GM19438 (cell line): ENCODE measurements at regions not wholly inside any gene's neighbourhood (a gene's known extent, or its start where the extent isn't known, plus 50 kb on each side); places are given as distances from the start of the nearest gene placed in this dataset.
A peak's percentile ranks its signal among the peaks of the same experiment; 100 is the strongest.

Experiments used
- ATAC-seq: cut with Tn5 transposase; IDR thresholded peaks from one replicate; pipeline ENCODE4 v1.9.1; 2021; ENCODE audit warnings: low read depth; ENCODE audit not compliant: unreplicated experiment

DNA sequence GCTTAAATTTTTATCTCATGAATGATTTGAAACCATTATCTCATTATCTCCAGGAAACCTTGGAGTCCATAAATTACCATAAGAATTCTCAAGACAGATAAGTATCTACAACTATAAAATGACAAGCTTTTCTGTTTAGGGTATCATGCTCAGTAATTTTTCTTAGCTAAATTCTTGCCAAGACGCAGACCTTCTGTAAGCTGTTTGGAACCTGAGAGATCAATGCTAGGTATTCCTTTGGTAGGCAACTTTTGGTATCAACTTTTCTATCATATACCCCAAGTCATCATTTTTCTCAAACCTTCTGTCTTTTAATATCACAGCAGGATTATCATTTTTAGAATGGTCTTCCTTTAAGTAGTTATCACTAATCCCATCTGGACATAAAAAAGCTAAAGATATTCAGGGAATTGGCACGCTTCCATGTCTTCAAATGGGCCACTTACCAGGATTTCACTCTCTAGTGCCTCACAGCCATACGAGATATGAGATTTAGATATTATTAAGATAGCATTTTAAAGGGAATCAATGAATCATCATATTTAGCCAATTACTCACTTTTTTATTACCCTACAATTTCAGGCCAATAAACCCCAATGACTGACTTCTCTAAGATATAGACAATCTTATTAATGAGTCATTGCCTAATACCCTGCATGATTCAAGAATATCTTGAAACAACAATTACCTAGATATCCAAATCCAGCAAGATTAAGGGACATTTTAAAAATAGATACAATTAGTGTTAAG lies 544.1 kb downstream of the HTR7 start:
- no peak for ATAC-seq

DNA sequence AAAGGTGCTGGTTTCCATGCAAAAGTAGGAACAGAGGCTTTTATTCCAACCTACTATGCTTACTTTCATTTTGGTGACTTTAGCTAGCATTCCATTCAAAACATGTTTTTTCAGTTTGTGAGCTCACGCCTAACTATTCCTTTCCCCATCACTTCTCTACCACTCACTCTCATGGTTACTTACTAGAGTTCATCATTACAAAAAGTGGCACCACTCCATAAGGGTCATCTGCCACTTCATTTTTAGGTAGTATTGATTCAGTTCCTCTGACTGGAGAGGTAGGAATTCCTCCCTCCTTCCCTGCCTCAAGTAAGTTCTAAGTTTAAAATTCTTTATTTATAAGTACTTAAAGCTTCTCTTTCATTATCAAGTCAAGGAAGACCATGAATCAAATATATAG lies 543.1 kb downstream of the HTR7 start:
- ATAC-seq: no peak

DNA sequence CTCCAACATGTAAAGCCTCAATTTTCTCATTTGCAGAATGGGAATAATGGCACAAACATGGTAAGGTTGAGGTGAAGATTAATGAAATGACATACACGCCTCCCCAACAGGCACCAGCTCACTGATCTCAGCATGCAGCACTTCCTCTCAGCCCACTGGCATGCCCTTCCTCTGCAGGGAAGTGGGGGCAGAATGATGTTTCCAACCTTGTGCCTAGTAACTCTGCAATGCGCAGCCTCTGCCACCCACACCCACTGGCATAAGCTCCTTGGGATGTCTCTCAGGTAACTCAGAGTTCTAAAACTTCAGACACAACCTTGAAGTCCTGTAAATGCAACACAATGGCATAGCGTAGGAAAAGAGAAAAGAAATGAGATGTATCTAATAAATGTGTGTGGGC lies 540.7 kb downstream of the HTR7 start:
- no peak for ATAC-seq

DNA sequence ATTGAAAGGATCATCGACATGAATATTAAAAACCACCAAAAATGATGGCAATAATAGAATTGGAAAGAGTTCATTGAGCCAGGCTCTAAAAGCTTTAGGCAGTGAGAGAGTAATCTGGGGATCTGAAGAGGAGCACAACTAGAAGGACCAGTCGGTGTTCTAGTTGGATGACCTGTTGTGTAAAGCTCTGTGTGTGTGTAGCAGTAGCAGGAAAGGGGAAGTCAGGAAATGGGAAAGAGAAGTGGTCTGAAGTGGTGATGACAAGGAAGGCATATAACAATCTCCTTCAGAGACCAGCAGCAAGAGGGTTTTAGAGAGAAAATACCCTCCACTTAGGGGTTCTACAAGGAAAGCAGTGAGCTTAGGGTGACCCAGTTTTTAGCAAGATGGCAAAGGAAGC lies 539.2 kb downstream of the HTR7 start:
- ATAC-seq: no peak

DNA sequence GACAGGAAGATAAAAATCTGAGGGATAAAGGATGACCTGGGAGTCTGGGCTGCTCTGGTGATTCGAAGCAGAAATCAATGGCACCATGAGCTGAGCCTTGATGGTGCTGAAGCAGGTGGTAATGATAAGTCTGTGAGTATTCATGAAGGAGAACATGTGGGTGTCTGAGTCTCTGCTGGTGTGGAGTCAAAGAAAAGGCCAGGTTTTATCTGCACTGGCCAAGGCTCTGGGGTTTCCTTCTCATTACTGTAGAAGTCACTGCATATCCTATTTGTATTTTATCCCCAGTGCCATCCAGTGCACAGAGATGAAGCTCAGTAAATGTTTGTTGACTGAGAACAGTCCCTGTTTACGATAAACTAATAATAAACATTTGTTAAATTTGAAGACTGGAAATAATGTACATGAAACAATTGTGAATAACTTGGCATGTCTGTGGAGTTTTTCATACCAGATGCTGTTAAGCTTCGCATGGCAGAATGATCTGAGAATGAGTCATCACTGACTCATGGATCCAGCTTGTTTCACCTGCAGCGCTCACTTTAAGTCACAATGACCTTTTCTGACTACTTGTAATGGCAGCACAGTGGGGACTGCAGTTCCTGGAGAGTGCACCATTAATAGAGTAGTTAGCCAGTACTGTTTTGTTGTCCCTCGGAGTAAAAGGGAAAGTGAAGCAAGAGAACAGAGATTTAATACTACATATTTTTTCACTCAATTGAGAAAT lies 538.5 kb downstream of the HTR7 start:
- peak; percentile 91 for ATAC-seq

DNA sequence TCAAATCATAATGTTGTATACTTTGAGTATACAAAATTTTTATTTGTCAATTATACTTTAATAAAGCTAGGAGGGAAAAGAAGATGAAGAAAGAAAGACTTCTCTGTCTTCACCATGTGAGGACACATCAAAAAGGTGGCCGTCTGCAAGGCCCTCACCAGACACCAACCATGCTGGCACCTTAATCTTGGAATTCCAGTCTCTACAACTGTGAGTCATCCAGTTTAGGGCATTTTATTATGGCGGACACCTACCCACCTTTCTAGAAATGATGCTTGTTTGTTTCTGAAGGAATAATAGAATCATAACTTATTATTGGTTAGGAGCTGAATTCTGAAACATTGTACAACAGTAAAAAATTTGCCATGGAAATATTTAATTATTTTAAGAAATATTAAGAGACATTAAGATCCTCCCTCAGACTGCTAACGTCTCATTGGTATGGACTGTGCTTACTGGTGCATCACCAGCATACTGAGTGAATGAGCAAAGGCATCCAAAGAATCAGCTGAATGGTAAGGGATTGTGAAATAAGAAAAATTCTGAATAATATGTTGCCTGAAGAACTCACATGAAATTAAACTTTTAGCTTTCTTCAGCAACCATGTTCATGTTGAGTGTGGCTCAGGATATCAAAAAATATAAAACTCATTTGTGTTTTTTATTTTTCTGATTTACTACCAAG lies 536.6 kb downstream of the HTR7 start:
- ATAC-seq: no peak

DNA sequence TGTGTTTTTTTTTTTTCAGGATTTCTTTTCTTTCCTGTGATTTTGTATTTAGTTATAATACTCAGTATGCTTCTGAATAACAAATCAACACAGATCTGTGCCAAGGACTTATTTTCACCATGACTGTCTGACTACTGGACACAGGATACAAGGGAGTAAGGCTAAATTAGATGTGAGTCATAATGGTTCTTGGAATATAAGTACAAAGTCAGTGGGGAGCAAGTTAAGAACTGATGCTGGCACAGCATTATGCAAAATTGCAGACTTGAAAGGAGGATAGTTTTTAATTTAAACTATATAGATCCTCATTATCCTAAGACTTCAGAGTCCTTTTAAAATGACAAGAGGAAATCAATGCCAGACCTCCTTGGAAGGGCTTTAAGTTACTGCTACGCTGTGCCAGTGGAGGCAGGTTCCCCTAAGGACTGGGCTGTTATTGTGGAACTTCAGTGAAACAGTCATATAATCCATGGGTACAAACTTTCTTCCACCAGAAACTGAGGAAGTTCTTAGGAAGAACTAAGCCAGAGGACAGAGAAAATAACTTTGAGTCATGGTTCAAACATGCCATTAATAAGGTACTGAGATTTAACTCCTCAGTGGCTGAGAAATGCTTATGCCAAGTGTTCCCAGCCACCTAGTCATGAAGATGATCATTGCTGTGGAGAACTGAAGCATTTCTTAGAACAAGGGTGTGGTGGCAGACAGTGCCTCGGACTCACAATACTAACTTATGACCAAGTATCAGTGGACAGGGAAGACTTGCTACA lies 531.2 kb downstream of the HTR7 start:
- ATAC-seq: no peak

DNA sequence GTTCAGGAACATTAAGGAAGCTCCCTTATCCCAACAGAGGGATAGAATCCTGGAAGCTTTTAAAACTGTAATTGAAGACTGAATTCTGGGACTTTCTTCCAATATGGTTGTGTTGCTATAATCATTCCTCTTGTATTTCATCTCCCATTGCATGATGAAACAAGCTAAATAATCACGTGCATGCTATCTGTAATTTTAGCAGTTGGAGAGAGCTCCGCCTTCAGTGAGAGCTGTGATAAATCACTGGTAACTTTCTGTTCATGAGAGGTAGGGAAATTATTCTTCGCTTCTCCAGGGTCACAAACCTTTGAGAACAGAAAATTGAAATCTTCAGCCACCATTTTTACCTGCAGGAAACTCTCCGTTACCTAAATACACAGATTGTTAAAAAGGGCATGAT lies 530.2 kb downstream of the HTR7 start:
- ATAC-seq: no peak

DNA sequence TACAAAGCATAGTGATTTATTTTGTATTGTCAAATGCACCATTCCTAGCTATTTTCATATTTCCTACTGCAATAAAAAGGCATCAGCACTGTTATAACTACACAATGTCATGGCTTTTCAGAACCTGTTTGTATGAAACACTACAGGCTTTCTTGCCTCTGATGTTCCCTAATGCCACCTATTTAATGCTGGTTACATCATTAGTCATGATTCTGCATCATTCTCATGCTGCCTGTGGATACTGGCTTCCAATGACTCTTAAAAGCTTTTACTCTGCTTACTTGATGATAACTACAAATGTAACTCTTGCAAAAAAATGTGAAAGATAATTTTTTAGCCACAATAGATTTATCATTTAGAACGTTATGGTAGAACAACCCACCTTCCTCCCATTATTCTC lies 529.4 kb downstream of the HTR7 start:
- ATAC-seq: no peak

DNA sequence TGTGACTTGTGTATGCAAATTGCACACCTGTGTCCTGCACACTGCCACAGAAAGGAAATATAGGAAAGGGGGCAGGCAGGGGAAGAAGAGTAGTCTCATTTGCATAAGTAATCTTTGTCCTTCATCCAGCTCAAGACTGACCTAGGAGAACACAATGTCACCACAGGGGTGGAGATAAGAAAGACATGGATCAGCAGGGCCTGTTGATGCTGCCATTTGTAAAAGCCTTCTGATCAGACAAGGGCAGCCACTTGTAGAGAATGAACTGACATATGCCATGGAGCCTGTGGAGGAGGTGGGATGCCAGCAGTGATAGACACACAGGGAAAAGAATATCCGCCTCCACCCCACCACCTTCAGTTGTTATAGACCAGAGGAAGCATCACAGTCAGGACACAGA lies 528.9 kb downstream of the HTR7 start:
- no peak for ATAC-seq

DNA sequence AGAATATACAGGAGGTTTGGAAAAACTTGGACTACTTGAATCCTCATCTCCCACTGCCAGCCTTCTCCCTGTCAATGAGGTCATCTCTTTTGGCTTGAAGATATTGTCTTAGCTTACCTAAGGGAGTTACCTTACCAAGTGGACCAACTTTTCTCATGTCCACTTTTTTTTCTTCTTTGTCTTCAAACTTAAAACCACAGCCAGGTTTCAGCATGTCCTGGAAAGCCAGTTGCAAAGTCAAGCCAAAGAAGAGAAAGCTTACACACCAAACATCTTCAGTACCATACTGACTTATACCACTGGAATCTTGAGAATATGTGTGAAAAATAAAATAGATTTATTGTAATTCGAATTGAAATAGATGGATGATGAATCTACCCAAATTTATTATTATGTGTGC lies 520.5 kb downstream of the HTR7 start:
- no peak for ATAC-seq

DNA sequence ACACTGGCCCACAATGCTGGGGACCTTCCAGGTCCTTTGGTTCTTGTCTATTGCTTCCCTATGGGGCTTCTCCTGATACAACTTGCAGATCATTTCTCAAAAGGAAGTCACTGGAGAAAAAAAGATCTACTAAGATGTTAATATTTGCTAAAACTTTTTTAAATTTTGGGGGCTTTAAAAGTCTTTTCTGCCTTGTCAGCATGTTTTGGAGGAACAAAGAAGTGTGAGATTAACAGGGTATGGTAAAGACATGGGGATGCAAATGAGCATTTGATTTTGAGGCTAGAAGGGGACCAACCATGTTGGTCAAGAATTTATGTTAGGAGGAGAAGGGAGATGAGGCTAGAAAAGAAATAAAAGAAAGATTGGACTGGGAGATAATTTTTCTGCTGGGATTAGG lies 515.4 kb downstream of the HTR7 start:
- ATAC-seq: no peak

DNA sequence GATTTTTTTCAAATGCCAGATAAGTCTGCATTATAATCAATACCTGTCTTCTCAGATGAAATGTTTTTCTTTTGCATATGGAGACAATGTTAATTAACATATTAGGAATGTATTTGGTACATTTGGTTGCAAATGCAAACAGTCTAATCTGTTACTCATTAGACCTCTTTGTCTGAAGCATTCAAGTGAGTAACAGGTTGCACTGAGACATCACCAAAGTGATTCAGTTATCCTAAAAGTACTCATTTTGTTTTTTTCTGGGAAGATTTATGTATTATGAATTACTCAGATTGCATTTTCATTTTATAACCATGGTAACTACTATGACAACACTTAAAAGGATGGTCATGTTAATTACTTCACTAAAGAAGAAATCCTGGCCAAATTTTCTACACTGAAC lies 513.6 kb downstream of the HTR7 start:
- ATAC-seq: no peak

DNA sequence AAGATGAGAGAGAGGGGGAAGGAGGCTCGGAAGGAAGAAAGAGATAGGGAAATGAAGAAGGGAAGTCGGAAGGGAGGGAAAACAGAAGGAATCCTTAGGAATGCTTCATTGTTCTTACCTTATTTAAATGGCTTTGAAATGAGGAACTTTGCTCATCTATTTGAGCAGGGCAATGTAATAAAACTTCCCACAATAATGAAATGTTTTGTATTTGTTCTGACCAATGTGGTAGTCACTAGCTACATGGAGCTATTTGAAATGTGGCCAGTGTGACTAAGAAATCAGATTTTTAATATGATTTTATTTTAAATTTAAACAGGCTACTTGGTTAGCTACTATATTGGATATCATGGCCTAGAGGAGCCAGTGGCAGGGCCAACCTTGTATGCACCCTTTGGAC lies 510.6 kb downstream of the HTR7 start:
- ATAC-seq: no peak

DNA sequence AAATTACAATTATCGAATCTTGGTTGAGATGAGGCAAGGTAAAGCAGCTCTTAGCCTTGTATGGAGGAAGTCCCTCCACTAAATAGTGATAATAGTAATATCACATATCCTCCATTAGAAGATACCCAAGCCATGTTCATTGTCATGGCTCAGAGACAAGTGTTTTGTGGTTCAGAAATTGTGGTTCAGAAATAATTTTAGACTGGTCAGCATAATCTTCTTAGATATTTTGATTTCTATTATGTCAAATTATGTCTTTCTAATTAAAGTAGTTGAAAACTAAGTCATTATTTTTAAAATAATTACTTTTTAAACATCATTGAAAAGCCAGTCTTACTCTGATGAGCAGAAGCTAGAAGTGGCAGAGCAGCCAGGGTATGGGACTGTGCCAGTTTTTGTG lies 507.7 kb downstream of the HTR7 start:
- no peak for ATAC-seq

DNA sequence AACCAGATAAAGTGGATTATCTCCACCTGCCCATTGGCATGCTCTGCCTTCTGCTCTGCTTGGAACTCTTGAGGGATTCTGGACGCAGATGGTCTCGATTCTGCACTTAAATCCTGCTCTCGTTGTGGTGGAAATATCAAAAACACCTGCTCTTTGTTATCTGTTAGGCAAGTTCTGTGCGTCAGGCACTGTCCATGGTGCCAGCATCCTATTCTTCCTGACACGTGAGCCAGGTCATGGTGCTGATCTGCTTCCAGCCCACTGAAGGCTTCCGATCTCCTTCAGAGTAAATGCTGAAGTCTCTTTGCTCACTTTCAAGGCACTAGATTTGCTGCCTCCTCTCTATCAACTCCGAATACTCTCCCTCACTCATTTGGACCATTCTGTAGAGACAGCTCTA lies 505.6 kb downstream of the HTR7 start:
- ATAC-seq: no peak

DNA sequence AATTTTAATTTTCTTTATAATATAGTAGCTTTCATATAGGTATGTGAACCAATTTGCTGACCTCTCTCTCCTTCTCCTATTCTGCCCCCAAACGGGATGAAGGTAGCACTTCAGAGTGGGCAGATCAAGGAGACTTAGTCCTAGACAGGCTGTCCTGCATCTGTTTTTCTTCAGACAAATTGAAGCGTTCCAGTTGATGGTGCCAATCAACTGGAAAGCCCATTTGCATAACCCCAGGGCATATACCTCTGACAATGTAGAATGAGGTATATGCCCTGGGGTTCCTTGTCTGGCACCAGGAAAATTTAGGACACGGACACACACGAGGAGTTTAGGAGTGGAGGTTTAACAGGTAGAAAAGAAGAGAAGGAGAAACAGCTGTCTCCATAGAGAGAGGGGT lies 502.9 kb downstream of the HTR7 start:
- no peak for ATAC-seq

DNA sequence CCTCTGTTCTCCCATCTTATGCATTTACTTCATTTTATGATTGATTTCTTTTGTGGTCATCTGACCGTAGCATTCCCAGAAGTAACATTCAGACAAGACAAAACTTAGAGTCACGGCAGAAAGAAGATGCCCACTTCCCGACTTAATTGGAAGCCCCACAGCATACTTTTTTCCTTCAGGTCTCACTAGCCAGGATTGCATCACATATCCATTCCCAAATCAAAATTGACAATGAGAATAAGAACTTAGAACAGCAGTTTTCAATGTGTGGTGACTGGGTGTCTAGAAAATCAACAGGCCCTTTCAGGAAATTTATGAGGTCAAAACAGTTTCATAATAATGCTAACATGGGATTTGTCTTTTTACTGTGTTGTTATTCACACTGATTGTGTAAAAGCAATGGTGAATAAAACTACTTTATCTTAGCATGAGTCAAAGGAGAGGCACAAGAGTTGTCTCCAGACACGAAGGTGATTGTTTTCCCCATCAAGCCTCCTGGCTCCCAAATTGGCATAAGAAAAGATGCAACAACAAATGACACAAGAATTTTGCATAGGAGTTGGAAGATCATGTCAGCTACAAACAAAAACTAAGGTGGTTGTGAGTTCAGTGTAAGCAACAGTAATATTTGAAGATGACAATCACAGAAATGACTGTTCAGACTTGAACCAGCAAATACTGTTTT lies 493.9 kb downstream of the HTR7 start:
- no peak for ATAC-seq

DNA sequence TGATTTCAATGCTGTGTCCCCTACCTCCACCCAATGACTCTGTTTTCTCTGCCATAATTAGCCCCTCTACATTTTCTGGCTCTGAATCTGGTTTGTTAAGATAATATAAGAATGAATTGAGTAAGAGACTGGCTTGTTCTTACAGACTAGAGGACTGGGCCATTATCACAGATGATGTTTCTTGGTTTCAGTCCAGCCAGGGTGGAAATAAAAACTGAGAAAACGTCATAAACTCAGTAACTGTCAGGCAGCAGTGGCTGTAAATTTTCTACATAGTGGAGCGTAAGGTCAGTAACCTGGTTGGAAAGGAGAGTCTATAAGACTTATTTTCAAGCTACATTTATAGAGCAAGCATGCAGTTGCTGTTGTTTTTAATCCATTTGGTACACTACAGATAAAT lies 485.4 kb downstream of the HTR7 start:
- ATAC-seq: no peak

DNA sequence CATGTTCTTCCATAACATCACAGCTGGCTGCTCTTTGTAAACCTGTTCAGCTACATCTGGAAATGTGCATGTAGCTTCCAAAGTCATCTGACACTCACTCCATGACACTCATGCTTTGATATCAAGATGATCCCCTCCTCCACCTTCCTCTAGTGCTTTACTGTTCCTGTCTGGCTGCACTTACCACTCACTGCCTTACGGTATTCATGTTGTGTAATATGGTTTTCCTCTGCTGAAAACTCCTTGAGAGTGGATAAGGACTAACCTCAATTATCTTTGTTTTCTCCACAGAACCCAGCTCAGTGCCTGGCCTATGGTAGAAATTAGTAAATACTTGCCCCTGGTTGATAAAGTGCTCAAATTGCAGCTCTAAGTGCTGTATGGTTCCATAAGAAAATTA lies 483.9 kb downstream of the HTR7 start:
- ATAC-seq: no peak
